ENCODE measurements at regions not wholly inside any gene's neighbourhood (a gene's known extent, or its start where the extent isn't known, plus 50 kb on each side); places are given as distances from the start of the nearest gene placed in this dataset.

DNA sequence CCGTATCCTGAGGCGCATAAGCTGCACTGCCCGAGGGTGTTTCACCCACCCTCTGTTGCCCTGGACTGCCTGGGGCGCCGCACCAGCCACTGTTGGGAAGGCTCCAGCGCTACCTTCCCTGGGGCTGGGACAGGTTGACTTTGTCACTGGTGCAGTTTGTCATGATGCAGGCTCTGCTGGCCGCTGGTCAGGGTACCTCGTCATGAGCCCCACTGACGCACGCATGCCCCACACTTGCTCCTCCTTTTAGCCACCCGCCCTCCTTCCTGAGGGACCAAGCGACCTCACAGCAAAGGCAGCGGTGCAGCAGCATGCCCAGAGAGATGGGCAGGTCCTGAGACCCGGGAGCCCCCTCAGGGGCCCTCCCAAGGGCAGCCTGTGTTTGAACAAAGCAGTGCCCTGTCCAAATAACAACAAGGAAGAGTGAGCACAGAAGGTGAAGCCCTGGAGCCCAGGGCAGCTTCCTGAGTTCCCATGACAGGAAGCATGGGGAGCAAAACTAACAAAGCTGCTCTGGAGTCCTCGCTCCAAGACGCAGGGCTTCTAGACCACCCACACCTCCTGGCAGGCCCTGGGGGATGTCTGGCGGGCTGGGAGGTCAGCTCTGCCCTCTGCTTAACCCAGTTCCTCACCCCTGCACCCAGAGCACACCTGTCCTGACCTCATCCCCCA, 50.1 kb upstream of the SMOC2 start:
- TF ChIP-seq, protein P1, sequence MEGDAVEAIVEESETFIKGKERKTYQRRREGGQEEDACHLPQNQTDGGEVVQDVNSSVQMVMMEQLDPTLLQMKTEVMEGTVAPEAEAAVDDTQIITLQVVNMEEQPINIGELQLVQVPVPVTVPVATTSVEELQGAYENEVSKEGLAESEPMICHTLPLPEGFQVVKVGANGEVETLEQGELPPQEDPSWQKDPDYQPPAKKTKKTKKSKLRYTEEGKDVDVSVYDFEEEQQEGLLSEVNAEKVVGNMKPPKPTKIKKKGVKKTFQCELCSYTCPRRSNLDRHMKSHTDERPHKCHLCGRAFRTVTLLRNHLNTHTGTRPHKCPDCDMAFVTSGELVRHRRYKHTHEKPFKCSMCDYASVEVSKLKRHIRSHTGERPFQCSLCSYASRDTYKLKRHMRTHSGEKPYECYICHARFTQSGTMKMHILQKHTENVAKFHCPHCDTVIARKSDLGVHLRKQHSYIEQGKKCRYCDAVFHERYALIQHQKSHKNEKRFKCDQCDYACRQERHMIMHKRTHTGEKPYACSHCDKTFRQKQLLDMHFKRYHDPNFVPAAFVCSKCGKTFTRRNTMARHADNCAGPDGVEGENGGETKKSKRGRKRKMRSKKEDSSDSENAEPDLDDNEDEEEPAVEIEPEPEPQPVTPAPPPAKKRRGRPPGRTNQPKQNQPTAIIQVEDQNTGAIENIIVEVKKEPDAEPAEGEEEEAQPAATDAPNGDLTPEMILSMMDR (conservative IDR thresholded peaks at IDR 0.05; ENCODE audit: low read length), result no peak
- no peak for TF ChIP-seq EZH2phosphoT487 (IDR thresholded peaks at IDR 0.05; ENCODE audit: borderline replicate concordance)

All from Loucy (cell line).